ENCODE measurements at regions not wholly inside any gene's neighbourhood (a gene's known extent, or its start where the extent isn't known, plus 50 kb on each side); places are given as distances from the start of the nearest gene placed in this dataset.

DNA sequence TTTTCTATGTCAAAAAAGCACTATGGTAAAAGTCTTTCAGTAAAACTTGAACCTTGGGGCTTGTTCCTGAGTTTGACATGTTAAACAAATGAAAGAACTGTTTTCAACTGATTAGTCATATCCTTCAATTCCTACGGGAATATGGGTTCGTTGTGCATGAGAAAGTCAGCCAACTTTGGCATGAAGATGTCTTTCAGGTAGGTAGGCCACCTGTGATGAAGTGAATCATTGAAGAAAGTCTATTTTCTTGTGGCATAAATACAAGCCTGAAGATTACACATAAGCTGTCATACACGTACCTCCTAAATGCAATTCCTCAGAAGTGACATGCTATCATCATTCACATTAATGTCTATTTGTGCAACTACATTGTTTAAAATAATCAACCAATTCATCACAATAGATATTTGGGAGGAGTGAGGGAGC lies 513.0 kb downstream of the IRS2 start:
- Histone ChIP-seq H3K9me3 (ENCODE audit: control insufficient read depth, insufficient read depth, low read length) (no peaks in the 10 kb centered on the region), H3K27ac (ENCODE audit: insufficient read depth, low read length) (peak overlapping the region; percentile 16; the same call in 1 of the 2 replicates), H2BK20ac (ENCODE audit: low read depth, low read length) (peak overlapping the region; percentile 86), H3K14ac (replicated peaks; ENCODE audit: low read depth, low read length) (0 out of 2 replicates have a peak overlapping the region, but pooled peaks have one; percentile 51), H4K5ac (ENCODE audit: low read depth, low read length) (peak overlapping the region; percentile 86; the same call in 1 of the 2 replicates), H3K9ac (ENCODE audit: low read depth, low read length) (no peak overlapping the region), H3K9me1 (ENCODE audit: insufficient read depth, low read length) (peaks cover 16% of the 10 kb centered on the region), H3K36me3 (ENCODE audit: control insufficient read depth, insufficient read depth, low read length) (no peaks in the 10 kb centered on the region), H4K20me1 (ENCODE audit: insufficient read depth, low read length) (no peaks in the 10 kb centered on the region), H3K27me3 (ENCODE audit: control insufficient read depth, insufficient read depth, low read length) (no peaks in the 10 kb centered on the region), H2BK15ac (ENCODE audit: low read depth, low read length) (peak overlapping the region; percentile 86; the same call in 2 of the 3 replicates), H3K56ac (ENCODE audit: extremely low read depth, insufficient read depth, low read length) (peak overlapping the region; percentile 19; the same call in 1 of the 2 replicates), H4K91ac (ENCODE audit: insufficient read depth, low read depth, low read length) (peak overlapping the region; percentile 83), H2BK120ac (ENCODE audit: low read depth, low read length) (peak overlapping the region; percentile 96), H3K4me3 (ENCODE audit: insufficient read depth, low read depth, low read length) (no peak overlapping the region), H3K4me2 (ENCODE audit: low read depth, low read length) (peak overlapping the region; percentile 86), H3K4me1 (ENCODE audit: control insufficient read depth, insufficient read depth, low read length) (peaks cover 10% of the 10 kb centered on the region; the same call in 1 of the 2 replicates), H3K23ac (ENCODE audit: low read depth, low read length) (peak overlapping the region; percentile 48; the same call in 1 of the 2 replicates), H3K4ac (ENCODE audit: low read depth, low read length) (peak overlapping the region; percentile 93), H2BK5ac (ENCODE audit: low read depth, low read length, poor library complexity, severe bottlenecking) (peak overlapping the region; percentile 84), H4K8ac (ENCODE audit: low read depth in 2 of 2, low read length in 2 of 2) (peak overlapping the region; percentile 73 to 77), H2AK9ac (replicated peaks; ENCODE audit: low read depth, low read length, poor library complexity) (no peak overlapping the region), H2AFZ (replicated peaks; ENCODE audit: low read length, poor library complexity) (no peak overlapping the region), H3K79me1 (ENCODE audit: low read depth in 1 of 2, low read length in 2 of 2) (no peaks in the 10 kb centered on the region), H3K18ac (ENCODE audit: low read depth, low read length) (peak overlapping the region; percentile 95; the same call in 1 of the 2 replicates), H2AK5ac (ENCODE audit: low read depth, low read length) (peak overlapping the region; percentile 92)
- intact Hi-C loops (cut with micrococcal nuclease): loop anchor here (2.0 to 5.0 kb wide), 2 partner anchors 17 to 126 kb away; no protein-coding TSS in a partner anchor
- no peak for TF ChIP-seq SMC3 (IDR thresholded peaks at IDR 0.05; ENCODE audit: low read depth, low read length)
- TF ChIP-seq FOS (IDR thresholded peaks at IDR 0.05; ENCODE audit: low read depth, low read length): no peak
- TF ChIP-seq MAFK (IDR thresholded peaks at IDR 0.05; ENCODE audit: low read depth, low read length): no peak
- TF ChIP-seq, protein P1, sequence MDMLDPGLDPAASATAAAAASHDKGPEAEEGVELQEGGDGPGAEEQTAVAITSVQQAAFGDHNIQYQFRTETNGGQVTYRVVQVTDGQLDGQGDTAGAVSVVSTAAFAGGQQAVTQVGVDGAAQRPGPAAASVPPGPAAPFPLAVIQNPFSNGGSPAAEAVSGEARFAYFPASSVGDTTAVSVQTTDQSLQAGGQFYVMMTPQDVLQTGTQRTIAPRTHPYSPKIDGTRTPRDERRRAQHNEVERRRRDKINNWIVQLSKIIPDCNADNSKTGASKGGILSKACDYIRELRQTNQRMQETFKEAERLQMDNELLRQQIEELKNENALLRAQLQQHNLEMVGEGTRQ (IDR thresholded peaks at IDR 0.05; ENCODE audit: low read depth, low read length): no peak
- TF ChIP-seq CEBPB (IDR thresholded peaks at IDR 0.05; ENCODE audit: low read depth, low read length): no peak
- TF ChIP-seq CHD1 (IDR thresholded peaks at IDR 0.05; ENCODE audit: low read depth, low read length): no peak
- no peak for TF ChIP-seq BHLHE40 (IDR thresholded peaks at IDR 0.05; ENCODE audit: low read depth, low read length)
- POLR2A ChIA-PET (ENCODE audit: unreplicated experiment): interaction anchor here (0.8 kb wide), 1 partner anchor 80 kb away, joined by 3 read pairs; no protein-coding TSS in a partner anchor
- dilution Hi-C loops (cut with HindIII; ENCODE audit: low sequenced_read_pairs, unreplicated experiment): no loop called here
- in situ Hi-C loops (cut with MboI; ENCODE audit: low sequenced_read_pairs): no loop called here
- DNase-seq (peak; percentile 29), ATAC-seq (ENCODE audit: low read depth) (no peak)
- BruUV-seq (replicated peaks): no TSS peak
- WGBS, 2 experiments (ENCODE audit: extremely low coverage in 2 of 2, insufficient read length in 1 of 2): no CpG with 5 or more reads among the region's 3 CpGs
- CTCF ChIA-PET: interaction anchor here (0.7 to 1.2 kb wide), 2 partner anchors 9 to 127 kb away, joined by 3 read pairs; no protein-coding TSS in a partner anchor

Data from IMR-90 (cell line).